ACC112 (cell line): ENCODE measurements at regions not wholly inside any gene's neighbourhood (a gene's known extent, or its start where the extent isn't known, plus 50 kb on each side); places are given as distances from the start of the nearest gene placed in this dataset.

Experiments used
- H2AFZ ChIP-seq: fragments of 200-600 bp; sonication (generic); one replicate; pipeline ENCODE4 v1.6.0; 2017; ENCODE audit warnings: antibody characterized with exemption, low read length; ENCODE audit not compliant: unreplicated experiment
- H3K27ac ChIP-seq: fragments of 200-600 bp; sonication (generic); 2 replicates; pipeline ENCODE4 v1.5.1; 2014; ENCODE audit warnings: low read depth, mild to moderate bottlenecking, antibody characterized with exemption, low read length, moderate library complexity
- H3K27me3 ChIP-seq: fragments of 200-600 bp; sonication (generic); 2 replicates; pipeline ENCODE4 v1.6.1; 2014; ENCODE audit warnings: mild to moderate bottlenecking, antibody characterized with exemption, low read length, moderate library complexity, mixed read lengths; ENCODE audit not compliant: insufficient read depth
- H3K36me3 ChIP-seq: fragments of 200-600 bp; sonication (generic); 2 replicates; pipeline ENCODE4 v1.6.1; 2016; ENCODE audit warnings: mild to moderate bottlenecking, antibody characterized with exemption, low read length, moderate library complexity, mixed read lengths; ENCODE audit not compliant: insufficient read depth
- H3K4me1 ChIP-seq: fragments of 200-600 bp; sonication (generic); one replicate; pipeline ENCODE4 v1.6.1; 2016; ENCODE audit warnings: low read length, mixed read lengths; ENCODE audit not compliant: insufficient read depth, unreplicated experiment, control insufficient read depth
- H3K4me3 ChIP-seq: fragments of 200-600 bp; sonication (generic); 2 replicates; pipeline ENCODE4 v1.5.1; 2014; ENCODE audit warnings: mild to moderate bottlenecking, low read depth, low read length
- H3K79me2 ChIP-seq: fragments of 200-600 bp; sonication (generic); one replicate; pipeline ENCODE4 v1.6.0; 2016; ENCODE audit warnings: low read length; ENCODE audit not compliant: control insufficient read depth, unreplicated experiment, insufficient read depth

DNA sequence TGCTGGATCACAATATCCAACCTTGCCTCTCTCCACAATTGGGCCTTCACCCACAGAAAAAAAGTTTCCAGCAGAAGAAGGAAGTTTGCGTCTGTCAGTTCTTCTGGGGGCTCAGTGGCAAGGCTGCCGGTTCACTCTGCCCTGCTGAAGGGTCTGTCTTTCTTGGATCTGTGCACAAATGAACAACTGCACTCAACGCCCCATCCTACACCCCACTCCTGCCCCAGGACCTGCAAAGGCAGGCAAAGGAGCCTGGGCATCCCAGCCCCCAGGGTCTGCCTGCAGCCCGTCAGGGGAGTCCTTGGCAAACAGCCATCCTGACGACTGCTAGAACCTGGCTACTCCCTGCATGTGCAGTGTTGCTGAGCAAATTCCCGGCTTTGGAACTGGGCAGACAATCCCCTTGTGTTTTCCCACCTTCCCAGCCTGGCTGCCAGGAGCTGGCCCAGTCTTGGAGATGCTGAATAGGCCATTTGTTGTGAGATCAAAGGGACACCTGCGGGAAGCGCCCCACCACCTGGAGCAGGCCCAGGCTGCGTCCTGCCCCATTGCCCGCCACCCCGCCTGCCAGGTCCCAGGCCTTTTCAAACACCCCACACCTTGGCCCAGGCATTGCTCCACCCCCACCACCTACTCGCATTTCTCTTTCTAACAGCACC lies 311.9 kb downstream of the BCL11B start:
- H3K4me3 ChIP-seq = no peak overlapping the region
- no peaks in the 10 kb centered on the region for H3K27me3 ChIP-seq
- no peaks in the 10 kb centered on the region for H3K79me2 ChIP-seq
- no peak overlapping the region for H2AFZ ChIP-seq
- H3K4me1 ChIP-seq = no peaks in the 10 kb centered on the region
- no peaks in the 10 kb centered on the region for H3K36me3 ChIP-seq
- no peak overlapping the region for H3K27ac ChIP-seq

DNA sequence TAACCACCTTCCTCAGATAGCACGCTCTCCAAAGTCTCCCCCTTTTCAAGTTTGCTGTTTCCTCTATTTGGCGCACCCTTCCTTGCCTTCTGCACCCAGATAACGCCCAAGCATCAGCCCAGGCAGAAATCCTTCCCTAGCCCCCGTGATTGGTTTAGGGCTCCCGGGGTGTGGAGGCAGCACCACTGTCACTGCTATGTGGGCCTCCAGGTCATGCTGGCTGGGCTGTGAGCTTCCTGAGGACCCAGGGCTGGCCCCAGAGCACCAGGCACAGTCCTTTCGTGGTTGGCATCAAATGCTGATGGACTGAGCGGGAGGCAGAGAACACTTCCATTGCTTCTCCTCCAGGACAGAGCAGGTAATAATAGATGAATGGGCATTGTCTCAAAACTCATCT lies 311.4 kb downstream of the BCL11B start:
- Histone ChIP-seq H3K4me3 (no peak overlapping the region), H3K27ac (no peak overlapping the region), H3K36me3 (no peaks in the 10 kb centered on the region), H3K4me1 (no peaks in the 10 kb centered on the region), H3K27me3 (no peaks in the 10 kb centered on the region), H2AFZ (no peak overlapping the region), H3K79me2 (no peaks in the 10 kb centered on the region)

DNA sequence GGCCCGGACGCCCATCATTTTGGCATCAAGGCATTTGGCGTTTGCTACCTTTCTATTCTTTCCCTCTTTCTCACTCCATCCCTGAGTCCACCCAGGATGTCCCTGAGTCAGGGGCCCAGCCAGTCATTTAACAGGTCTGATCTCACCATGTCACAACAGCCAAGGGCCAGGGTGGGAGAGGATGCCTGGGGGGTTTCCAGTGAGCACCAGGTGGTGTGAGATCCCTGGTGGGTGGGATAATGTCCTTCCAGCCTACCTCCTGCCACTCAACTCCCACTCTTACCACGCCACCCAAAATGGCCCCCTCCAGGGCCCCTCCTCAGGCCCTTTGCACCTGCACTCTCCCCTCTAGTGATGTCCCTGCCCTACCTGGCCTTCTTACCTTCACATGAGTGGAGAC lies 310.8 kb downstream of the BCL11B start:
- no peaks in the 10 kb centered on the region for H3K79me2 ChIP-seq
- H2AFZ ChIP-seq = no peak overlapping the region
- H3K4me3 ChIP-seq = no peak overlapping the region
- H3K4me1 ChIP-seq = no peaks in the 10 kb centered on the region
- no peak overlapping the region for H3K27ac ChIP-seq
- H3K36me3 ChIP-seq = no peaks in the 10 kb centered on the region
- H3K27me3 ChIP-seq = no peaks in the 10 kb centered on the region

DNA sequence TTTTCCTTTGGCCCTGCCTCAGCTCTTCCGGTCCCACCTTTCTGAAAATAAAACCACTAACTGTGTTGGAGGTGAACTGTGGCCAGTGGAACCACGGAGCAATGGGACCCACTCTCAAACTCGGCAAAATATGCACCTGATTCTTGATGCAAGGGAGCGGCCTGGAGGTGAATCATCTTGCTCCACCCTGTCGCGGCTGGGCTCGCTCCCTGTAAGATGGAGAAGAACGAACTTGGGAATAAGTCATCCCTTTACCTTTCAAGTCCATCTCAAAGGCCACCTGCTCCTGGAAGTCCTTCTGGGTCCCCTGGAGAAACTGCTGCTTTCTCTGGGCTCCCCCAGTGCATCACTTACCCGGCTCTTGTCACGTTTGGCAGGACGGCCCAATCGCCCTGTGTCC lies 309.9 kb downstream of the BCL11B start:
- no peaks in the 10 kb centered on the region for H3K79me2 ChIP-seq
- H3K4me1 ChIP-seq = no peaks in the 10 kb centered on the region
- no peak overlapping the region for H3K4me3 ChIP-seq
- H2AFZ ChIP-seq = no peak overlapping the region
- H3K36me3 ChIP-seq = no peaks in the 10 kb centered on the region
- H3K27me3 ChIP-seq = no peaks in the 10 kb centered on the region
- H3K27ac ChIP-seq = no peak overlapping the region

DNA sequence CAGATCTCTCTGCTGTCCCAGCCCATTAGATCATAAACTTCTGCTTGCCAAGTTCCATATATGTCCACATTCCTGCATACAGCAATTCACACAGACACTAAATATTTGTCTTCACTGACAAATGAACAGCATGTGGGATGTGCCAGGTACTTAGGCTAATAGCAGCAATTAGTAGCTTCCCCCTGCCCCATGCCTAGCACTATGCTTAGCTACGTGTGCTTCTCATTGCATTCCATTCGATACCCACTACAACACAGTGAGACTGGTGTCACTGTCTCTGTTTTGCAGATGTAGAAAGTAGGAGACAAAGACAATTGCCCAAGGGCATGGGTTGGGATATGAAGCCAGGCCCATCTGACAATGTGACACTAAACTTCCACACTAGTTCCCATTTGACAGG lies 308.4 kb downstream of the BCL11B start:
- Histone ChIP-seq H3K27me3 (no peaks in the 10 kb centered on the region), H3K4me3 (no peak overlapping the region), H3K27ac (no peak overlapping the region), H3K36me3 (no peaks in the 10 kb centered on the region), H2AFZ (no peak overlapping the region), H3K4me1 (no peaks in the 10 kb centered on the region), H3K79me2 (no peaks in the 10 kb centered on the region)

DNA sequence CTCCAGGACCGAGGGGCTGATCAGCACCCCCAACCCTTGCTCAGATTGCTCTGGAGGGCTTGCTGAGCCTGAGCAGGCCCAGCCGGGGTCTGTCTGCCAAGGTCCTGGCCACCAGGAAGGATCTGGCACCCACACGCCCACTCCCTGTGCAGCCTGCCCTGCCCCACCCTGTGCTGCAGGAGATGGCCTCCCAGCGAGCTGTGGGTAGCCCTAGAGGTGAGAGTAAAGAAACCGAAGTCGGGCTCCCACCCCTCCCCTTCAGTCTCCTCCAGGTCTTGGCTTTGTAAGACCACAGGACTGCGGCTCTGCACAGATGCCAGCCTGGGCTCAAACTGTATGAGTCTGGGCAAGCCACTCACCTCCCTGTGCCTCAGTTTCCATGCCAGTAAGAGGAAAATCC lies 307.8 kb downstream of the BCL11B start:
- no peaks in the 10 kb centered on the region for H3K36me3 ChIP-seq
- H3K27ac ChIP-seq = no peak overlapping the region
- H3K27me3 ChIP-seq = no peaks in the 10 kb centered on the region
- H2AFZ ChIP-seq = no peak overlapping the region
- H3K4me1 ChIP-seq = no peaks in the 10 kb centered on the region
- H3K4me3 ChIP-seq = no peak overlapping the region
- no peaks in the 10 kb centered on the region for H3K79me2 ChIP-seq

DNA sequence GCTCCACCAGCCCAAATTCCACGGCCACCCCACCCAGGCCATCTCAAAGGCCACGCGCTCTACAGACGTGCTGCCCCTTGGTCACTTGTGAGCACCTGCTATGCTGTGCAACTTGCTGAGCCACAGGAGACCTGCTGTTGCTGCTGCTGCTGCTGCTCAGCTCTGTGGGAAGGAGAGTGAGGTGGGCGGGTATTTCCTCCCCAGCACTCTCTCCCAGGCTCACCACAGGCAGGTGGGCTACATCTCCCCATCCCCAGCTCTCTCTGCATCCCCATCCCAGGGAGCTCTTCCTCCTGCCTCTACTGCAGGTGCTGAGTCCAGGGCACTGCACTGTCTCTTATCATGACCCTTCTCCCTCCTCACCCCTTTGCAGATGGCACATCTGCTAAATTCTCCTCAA lies 306.9 kb downstream of the BCL11B start:
- H2AFZ ChIP-seq = no peak overlapping the region
- H3K27ac ChIP-seq = no peak overlapping the region
- H3K4me3 ChIP-seq = no peak overlapping the region
- no peaks in the 10 kb centered on the region for H3K4me1 ChIP-seq
- no peaks in the 10 kb centered on the region for H3K36me3 ChIP-seq
- no peaks in the 10 kb centered on the region for H3K27me3 ChIP-seq
- H3K79me2 ChIP-seq = no peaks in the 10 kb centered on the region

DNA sequence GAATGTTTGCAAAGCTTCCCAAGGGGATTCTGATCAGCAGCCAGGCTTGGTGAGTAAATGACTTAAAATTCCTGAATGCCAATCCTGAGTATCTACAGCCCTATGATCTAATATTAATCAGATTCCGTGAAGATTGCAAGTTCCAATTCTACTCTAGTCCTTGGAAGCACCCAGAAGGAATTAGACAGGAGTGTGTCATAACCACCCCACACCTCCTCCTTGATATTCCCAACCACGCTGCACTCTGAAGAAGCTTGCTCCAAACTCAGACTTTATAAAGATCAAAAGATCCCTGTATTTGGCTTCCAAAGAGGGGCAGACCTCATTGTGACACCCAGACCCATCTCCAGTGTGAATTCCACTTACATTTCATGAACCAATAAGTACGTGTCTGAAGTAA lies 306.0 kb downstream of the BCL11B start:
- Histone ChIP-seq H3K79me2 (no peaks in the 10 kb centered on the region), H3K27ac (no peak overlapping the region), H3K4me3 (no peak overlapping the region), H3K4me1 (no peaks in the 10 kb centered on the region), H3K36me3 (no peaks in the 10 kb centered on the region), H3K27me3 (no peaks in the 10 kb centered on the region), H2AFZ (no peak overlapping the region)

DNA sequence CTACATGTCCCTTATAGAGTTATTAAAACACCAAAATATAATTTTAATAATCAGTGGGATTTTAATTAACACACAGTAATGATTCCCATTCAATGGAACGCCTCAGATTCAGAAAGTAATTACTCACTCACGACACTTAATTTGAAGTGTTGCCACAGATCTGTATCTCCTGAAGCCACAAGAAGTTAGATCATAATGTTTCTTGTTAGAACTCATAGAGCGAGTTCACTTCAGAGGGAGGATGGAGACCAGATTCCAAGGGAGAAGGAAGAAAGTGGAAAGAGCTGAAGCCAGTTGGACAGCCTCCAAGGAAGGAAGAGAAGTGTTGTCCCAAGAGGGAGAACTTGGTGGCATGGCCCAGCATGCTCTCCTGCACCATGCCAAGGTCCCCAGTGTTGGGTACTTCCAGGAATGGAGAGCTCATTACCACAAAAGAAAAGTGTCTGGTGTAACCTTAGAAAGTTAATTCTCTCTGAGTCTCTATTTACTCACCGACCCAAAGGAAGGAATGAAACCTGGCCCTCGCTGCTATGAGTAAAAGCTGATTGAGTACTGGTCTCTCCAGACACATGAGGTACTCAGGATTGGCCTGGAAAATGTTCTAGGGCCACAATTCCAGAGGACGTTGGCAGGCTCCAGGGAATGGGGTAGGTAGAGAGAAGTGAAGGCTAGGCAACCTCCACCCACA lies 305.4 kb downstream of the BCL11B start:
- Histone ChIP-seq H3K4me1 (no peaks in the 10 kb centered on the region), H3K79me2 (no peaks in the 10 kb centered on the region), H3K36me3 (no peaks in the 10 kb centered on the region), H3K27ac (no peak overlapping the region), H3K4me3 (no peak overlapping the region), H2AFZ (no peak overlapping the region), H3K27me3 (no peaks in the 10 kb centered on the region)

DNA sequence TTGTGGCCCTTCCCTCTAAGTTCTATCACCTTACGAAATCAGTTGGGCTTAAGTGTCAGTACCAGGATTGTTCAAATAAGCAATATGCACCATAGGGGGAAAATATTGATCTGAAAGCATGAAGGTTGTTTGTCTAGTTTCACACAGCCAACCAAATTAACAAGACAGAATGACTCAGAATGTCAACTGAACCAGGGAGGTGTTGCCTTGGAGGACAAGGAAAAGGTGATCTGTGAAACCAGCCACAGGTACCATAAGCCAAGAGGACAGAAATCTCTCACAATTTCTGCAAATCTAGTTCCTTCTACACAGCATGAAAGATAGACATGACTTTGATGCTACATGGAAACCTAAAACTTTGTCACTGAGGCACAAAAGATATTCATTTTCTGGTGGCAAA lies 297.9 kb downstream of the BCL11B start:
- no peaks in the 10 kb centered on the region for H3K27me3 ChIP-seq
- H3K79me2 ChIP-seq = no peaks in the 10 kb centered on the region
- no peak overlapping the region for H3K27ac ChIP-seq
- H3K36me3 ChIP-seq = no peaks in the 10 kb centered on the region
- no peaks in the 10 kb centered on the region for H3K4me1 ChIP-seq
- H3K4me3 ChIP-seq = no peak overlapping the region
- no peak overlapping the region for H2AFZ ChIP-seq

DNA sequence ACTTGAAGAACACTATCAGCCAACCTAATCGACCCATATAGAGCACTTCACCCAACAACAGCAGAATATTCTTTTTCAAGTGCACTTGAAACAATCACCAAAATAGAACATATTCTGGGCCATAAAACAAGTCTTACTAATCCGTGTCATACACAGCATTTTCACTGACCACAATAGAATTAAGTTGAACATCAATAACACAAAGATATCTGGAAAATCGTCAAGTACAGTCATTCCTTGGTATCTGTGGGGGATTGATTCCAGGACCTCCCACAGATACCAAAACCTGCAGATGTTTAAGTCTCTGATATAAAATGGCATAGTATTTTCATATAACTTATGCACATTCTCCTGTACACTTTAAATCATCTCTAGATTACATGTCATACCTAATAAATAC lies 295.7 kb downstream of the BCL11B start:
- Histone ChIP-seq H3K4me3 (no peak overlapping the region), H3K36me3 (no peaks in the 10 kb centered on the region), H3K79me2 (no peaks in the 10 kb centered on the region)

More for the DNA sequence above, 295.7 kb downstream of the BCL11B start:
- H3K27me3 ChIP-seq = no peaks in the 10 kb centered on the region
- no peak overlapping the region for H2AFZ ChIP-seq
- no peaks in the 10 kb centered on the region for H3K4me1 ChIP-seq
- H3K27ac ChIP-seq = no peak overlapping the region
